Activated CD4-positive, alpha-beta T cell treated with anti-CD3 and anti-CD28 coated beads, Interleukin-2, amount 10 ng/mL, durations not matched to agents 24 days and 14 days (primary cell): ENCODE measurements at regions not wholly inside any gene's neighbourhood (a gene's known extent, or its start where the extent isn't known, plus 50 kb on each side); places are given as distances from the start of the nearest gene placed in this dataset.

Source experiments
- DNase-seq: peaks from one replicate; pipeline ENCODE4 v3.0.0; 2022
- H3K27ac Mint-ChIP-seq: one replicate; pipeline ENCODE4 v1.8.0; 2022; ENCODE audit warnings: mild to moderate bottlenecking, mixed read lengths
- H3K27me3 Mint-ChIP-seq: one replicate; pipeline ENCODE4 v1.8.0; 2022; ENCODE audit warnings: mixed read lengths
- H3K36me3 Mint-ChIP-seq: one replicate; pipeline ENCODE4 v1.8.0; 2022; ENCODE audit warnings: low read depth, mild to moderate bottlenecking, mixed read lengths
- H3K4me1 Mint-ChIP-seq: one replicate; pipeline ENCODE4 v1.8.0; 2021; ENCODE audit warnings: mixed read lengths
- H3K4me3 Mint-ChIP-seq: one replicate; pipeline ENCODE4 v1.8.0; 2022; ENCODE audit warnings: mild to moderate bottlenecking, moderate library complexity, mixed read lengths
- H3K9me3 Mint-ChIP-seq: one replicate; pipeline ENCODE4 v1.8.0; 2021; ENCODE audit warnings: mixed read lengths
- intact Hi-C: fragments of 100-400 bp; cut with micrococcal nuclease; formaldehyde crosslinking; loops from one replicate; pipeline ENCODE4 v1.15.1; 2023

DNA sequence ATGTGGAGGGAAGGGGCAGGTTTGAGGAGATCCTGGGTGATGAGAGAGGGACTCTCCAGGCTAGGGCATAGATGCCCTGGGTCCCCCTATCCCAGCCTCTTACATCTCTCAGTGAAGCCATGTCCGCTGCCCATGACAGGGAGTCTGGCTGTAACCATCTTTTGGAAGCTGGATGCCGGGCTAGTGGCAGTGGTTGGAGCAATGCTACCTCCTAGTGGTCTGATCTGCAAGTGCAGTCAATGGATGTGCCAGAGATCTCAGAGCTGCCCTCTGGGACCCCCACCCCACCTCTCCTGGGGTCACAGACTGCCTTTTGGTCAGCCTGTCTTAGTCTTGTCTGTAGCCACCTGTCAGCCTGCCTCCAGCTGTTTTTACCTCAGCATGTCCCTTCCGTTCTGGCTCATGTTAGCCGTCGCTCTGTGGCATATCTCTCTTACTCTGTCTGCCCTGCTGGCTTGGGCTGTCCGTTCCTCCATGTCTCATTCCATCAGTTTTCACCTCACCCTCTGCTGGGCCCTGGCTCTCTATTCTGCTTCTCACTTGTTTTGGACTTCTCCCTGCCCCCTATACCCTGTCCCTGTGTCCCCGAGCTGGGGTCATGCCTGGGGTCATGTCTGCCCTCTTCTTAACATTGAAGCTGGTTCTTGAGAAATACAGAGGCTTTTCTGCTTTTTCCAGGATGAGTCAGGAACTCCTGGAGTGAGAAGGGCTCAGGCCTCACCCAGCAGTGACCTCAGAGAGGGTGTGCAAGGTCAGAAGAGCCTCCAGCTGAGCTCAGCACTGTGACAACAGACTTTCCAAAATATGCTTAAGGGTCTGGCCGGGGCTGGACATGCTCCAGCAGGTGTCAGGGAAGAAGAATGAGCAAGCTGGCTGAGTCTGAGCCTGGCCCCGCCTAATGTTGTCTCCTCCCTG is 52.0 kb upstream of the THY1 start:
- intact Hi-C loops: loop anchor here (1.0 kb wide), 1 partner anchor 119 kb away; no protein-coding TSS in a partner anchor
- Mint-ChIP-seq H3K4me1 (no peaks in the 10 kb centered on the region), H3K36me3 (no peaks in the 10 kb centered on the region)

GRCh38 chr11:119473901-119474681 is 51.1 kb upstream of the THY1 start:
- H3K36me3 Mint-ChIP-seq: no peaks in the 10 kb centered on the region
- no peak overlapping the region for H3K27ac Mint-ChIP-seq
- peaks cover 5% of the 10 kb centered on the region for H3K27me3 Mint-ChIP-seq
- no peak for DNase-seq
- intact Hi-C loops: loop anchor here (1.0 kb wide), 1 partner anchor 118 kb away; no protein-coding TSS in a partner anchor
- no peaks in the 10 kb centered on the region for H3K4me1 Mint-ChIP-seq
- H3K4me3 Mint-ChIP-seq: no peak overlapping the region
- H3K9me3 Mint-ChIP-seq: no peaks in the 10 kb centered on the region

More for the DNA sequence above, 52.0 kb upstream of the THY1 start:
- H3K27ac Mint-ChIP-seq: no peak overlapping the region
- no peaks in the 10 kb centered on the region for H3K9me3 Mint-ChIP-seq
- H3K4me3 Mint-ChIP-seq: no peak overlapping the region
- peak; percentile 85 for DNase-seq
- peaks cover 5% of the 10 kb centered on the region for H3K27me3 Mint-ChIP-seq

- H3K36me3 Mint-ChIP-seq: no peaks in the 10 kb centered on the region
- peaks cover 5% of the 10 kb centered on the region for H3K27me3 Mint-ChIP-seq
- H3K9me3 Mint-ChIP-seq: no peaks in the 10 kb centered on the region
- H3K4me3 Mint-ChIP-seq: no peak overlapping the region
- DNase-seq: no peak
- no peak overlapping the region for H3K27ac Mint-ChIP-seq
- H3K4me1 Mint-ChIP-seq: no peaks in the 10 kb centered on the region
- intact Hi-C loops: no loop called here
These were observed 50.3 kb upstream of the THY1 start for GRCh38 chr11:119473226-119473625.

GRCh38 chr11:119472856-119473222 is 49.9 kb upstream of the THY1 start:
- intact Hi-C loops: no loop called here
- Mint-ChIP-seq H3K36me3 (no peaks in the 10 kb centered on the region), H3K4me3 (no peak overlapping the region), H3K4me1 (no peaks in the 10 kb centered on the region), H3K9me3 (no peaks in the 10 kb centered on the region), H3K27ac (no peak overlapping the region), H3K27me3 (peaks cover 8% of the 10 kb centered on the region)
- DNase-seq: no peak
